Fibroblast of lung (primary cell): ENCODE measurements at regions not wholly inside any gene's neighbourhood (a gene's known extent, or its start where the extent isn't known, plus 50 kb on each side); places are given as distances from the start of the nearest gene placed in this dataset.

Experiments used
- DNase-seq, 2 donors: peaks; one replicate each; pipeline versions ENCODE4 v3.0.0 to v3.0.0-alpha.2; 2010; ENCODE audit warnings: low read depth in 2 of 2
- H2AFZ ChIP-seq: 2 replicates; pipeline ENCODE4 v1.5.1; 2012; ENCODE audit warnings: low read length, control low read depth, inconsistent platforms
- H3K27ac ChIP-seq: 2 replicates; pipeline ENCODE4 v1.5.1; 2011; ENCODE audit warnings: low read length, control low read depth; ENCODE audit not compliant: insufficient read depth
- H3K27me3 ChIP-seq: 2 replicates; pipeline ENCODE4 v1.5.1; 2011; ENCODE audit warnings: mild to moderate bottlenecking, low read length; ENCODE audit not compliant: control insufficient read depth, insufficient read depth
- H3K36me3 ChIP-seq: 2 replicates; pipeline ENCODE4 v1.5.1; 2011; ENCODE audit warnings: low read length; ENCODE audit not compliant: control insufficient read depth, insufficient read depth
- H3K4me1 ChIP-seq: 2 replicates; pipeline ENCODE4 v1.5.1; 2011; ENCODE audit warnings: low read length; ENCODE audit not compliant: control insufficient read depth, insufficient read depth; ENCODE audit errors: extremely low read depth
- H3K4me2 ChIP-seq: 2 replicates; pipeline ENCODE4 v1.5.1; 2011; ENCODE audit warnings: low read length, control low read depth; ENCODE audit not compliant: insufficient read depth; ENCODE audit errors: extremely low read depth
- H3K4me3 ChIP-seq, 4 experiments: fragments of 200-600 bp in 1 of 4; sonication (generic) in 1 of 4; replicated peaks in 1 of 4; 2 replicates each; pipeline ENCODE4 v1.5.1; 2011 to 2016; ENCODE audit warnings: low read length in 4 of 4, low read depth in 3 of 4, mild to moderate bottlenecking in 3 of 4, control low read depth in 2 of 4, inconsistent platforms in 1 of 4, mixed read lengths in 1 of 4; ENCODE audit not compliant: insufficient read depth in 1 of 4; ENCODE audit errors: control extremely low read depth in 1 of 4
- H3K79me2 ChIP-seq: 2 replicates; pipeline ENCODE4 v1.5.1; 2012; ENCODE audit warnings: mild to moderate bottlenecking, low read length, inconsistent platforms; ENCODE audit not compliant: control insufficient read depth, insufficient read depth
- H3K9ac ChIP-seq: 2 replicates; pipeline ENCODE4 v1.5.1; 2011; ENCODE audit warnings: mild to moderate bottlenecking, low read length, control low read depth; ENCODE audit not compliant: insufficient read depth
- H3K9me3 ChIP-seq: 2 replicates; pipeline ENCODE4 v1.5.1; 2012; ENCODE audit warnings: low read depth, low read length; ENCODE audit not compliant: control insufficient read depth, insufficient read depth
- H4K20me1 ChIP-seq: 2 replicates; pipeline ENCODE4 v1.5.1; 2011; ENCODE audit warnings: low read length; ENCODE audit not compliant: control insufficient read depth, insufficient read depth; ENCODE audit errors: extremely low read depth
- CTCF ChIP-seq, 2 donors: IDR thresholded peaks in 1 of 2; conservative IDR thresholded peaks in 1 of 2; 1 replicate in 1 of 2; 2 replicates in 1 of 2; pipeline ENCODE4 v1.5.1; 2011 to 2012; ENCODE audit warnings: low read length in 2 of 2, control low read depth in 1 of 2, inconsistent platforms in 1 of 2, low read depth in 1 of 2, mild to moderate bottlenecking in 1 of 2
- EZH2 ChIP-seq: IDR thresholded peaks from 2 replicates; pipeline ENCODE4 v1.5.1; 2012; ENCODE audit warnings: low read length, control low read depth, mild to moderate bottlenecking; ENCODE audit errors: missing control alignments

- H3K36me3 ChIP-seq = no peaks in the 10 kb centered on the region
- no peak overlapping the region for H3K4me2 ChIP-seq
- H3K9ac ChIP-seq = no peak overlapping the region
- no peaks in the 10 kb centered on the region for H3K9me3 ChIP-seq
- DNase-seq = peak in 1 of 2 donors; percentile 6
- H3K4me3 ChIP-seq = no peak overlapping the region
- no peaks in the 10 kb centered on the region for H4K20me1 ChIP-seq
- no peaks in the 10 kb centered on the region for H3K79me2 ChIP-seq
- H2AFZ ChIP-seq = no peak overlapping the region
- no peaks in the 10 kb centered on the region for H3K4me1 ChIP-seq
- no peak for TF ChIP-seq EZH2
- no peak for TF ChIP-seq CTCF (conservative IDR thresholded peaks at IDR 0.05 in 1 of 2, IDR thresholded peaks at IDR 0.05 in 1 of 2; ENCODE audit: low read depth in 1 of 2, low read length in 2 of 2)
- no peaks in the 10 kb centered on the region for H3K27me3 ChIP-seq
- H3K27ac ChIP-seq = no peak overlapping the region
Observed at GRCh38 chr12:82225871-82226270, 132.3 kb downstream of the CCDC59 start.

DNA sequence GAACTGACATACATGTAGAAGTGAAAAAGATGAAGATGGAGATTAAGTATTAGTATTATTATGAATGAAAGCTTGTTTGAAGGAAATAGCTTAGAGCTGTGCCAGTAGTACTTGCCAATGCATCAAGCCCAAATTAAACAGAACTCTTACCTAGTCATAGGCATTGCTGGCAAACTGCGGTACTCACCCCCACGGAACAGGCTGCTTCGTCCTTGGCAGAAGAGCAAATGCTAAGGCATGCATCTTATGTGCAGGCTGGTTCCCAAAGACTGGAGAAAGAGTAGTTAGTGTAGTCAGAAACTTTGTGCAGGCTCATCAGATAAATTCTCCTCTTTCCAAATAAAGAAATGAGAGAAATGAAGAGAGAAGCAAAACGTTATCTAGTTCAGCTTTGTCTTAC lies 134.8 kb downstream of the CCDC59 start:
- Histone ChIP-seq H3K27ac (no peak overlapping the region), H3K9me3 (no peaks in the 10 kb centered on the region), H3K4me2 (no peak overlapping the region), H3K36me3 (no peaks in the 10 kb centered on the region), H3K27me3 (no peaks in the 10 kb centered on the region), H2AFZ (no peak overlapping the region), H3K9ac (no peak overlapping the region), H3K4me3 (no peak overlapping the region), H3K4me1 (no peaks in the 10 kb centered on the region), H3K79me2 (no peaks in the 10 kb centered on the region), H4K20me1 (no peaks in the 10 kb centered on the region)
- no peak for DNase-seq
- TF ChIP-seq EZH2 = no peak
- no peak for TF ChIP-seq CTCF (conservative IDR thresholded peaks at IDR 0.05 in 1 of 2, IDR thresholded peaks at IDR 0.05 in 1 of 2; ENCODE audit: low read depth in 1 of 2, low read length in 2 of 2)

DNA sequence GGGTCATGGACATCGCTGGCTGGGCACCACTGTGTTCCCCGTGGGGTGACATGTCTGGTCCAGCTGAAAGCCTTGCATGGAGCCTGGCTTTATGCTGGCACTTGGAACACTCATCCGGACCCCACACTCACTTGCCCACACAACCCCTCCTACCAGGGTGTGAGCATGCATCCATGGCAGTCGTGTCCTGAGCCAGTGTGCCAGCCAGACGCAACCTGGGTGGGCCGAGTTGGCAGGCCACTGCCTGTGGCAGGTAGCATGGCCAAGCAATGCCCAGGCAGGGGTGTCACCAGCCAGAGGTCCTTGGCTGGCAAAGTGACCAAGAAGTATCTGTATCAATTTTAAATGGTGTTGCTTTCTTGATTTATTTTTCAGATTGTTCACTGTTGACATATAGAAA lies 141.7 kb downstream of the CCDC59 start:
- H3K9me3 ChIP-seq = no peaks in the 10 kb centered on the region
- H4K20me1 ChIP-seq = no peaks in the 10 kb centered on the region
- H3K4me2 ChIP-seq = no peak overlapping the region
- H3K4me3 ChIP-seq = no peak overlapping the region
- H3K36me3 ChIP-seq = no peaks in the 10 kb centered on the region
- no peak overlapping the region for H3K9ac ChIP-seq
- no peak for TF ChIP-seq EZH2
- no peak for TF ChIP-seq CTCF (conservative IDR thresholded peaks at IDR 0.05 in 1 of 2, IDR thresholded peaks at IDR 0.05 in 1 of 2; ENCODE audit: low read depth in 1 of 2, low read length in 2 of 2)
- no peak overlapping the region for H3K27ac ChIP-seq
- DNase-seq = no peak
- no peaks in the 10 kb centered on the region for H3K27me3 ChIP-seq
- no peaks in the 10 kb centered on the region for H3K4me1 ChIP-seq
- H2AFZ ChIP-seq = no peak overlapping the region
- H3K79me2 ChIP-seq = no peaks in the 10 kb centered on the region
